Right cardiac atrium (tissue), 5 donors: ENCODE measurements at regions not wholly inside any gene's neighbourhood (a gene's known extent, or its start where the extent isn't known, plus 50 kb on each side); places are given as distances from the start of the nearest gene placed in this dataset.

Source experiments
- ATAC-seq, 2 donors: fragments of 200-7000 bp; cut with Tn5 transposase; one replicate each; pipeline versions ENCODE4 v1.8.0 to v1.9.1; 2020; ENCODE audit warnings: moderate library complexity in 2 of 2, mild to moderate bottlenecking in 1 of 2
- DNase-seq, 3 donors: peaks; one replicate each; pipeline ENCODE4 v3.0.0-alpha.2; 2020
- H3K27ac ChIP-seq: one replicate; pipeline ENCODE4 v1.5.1; 2013; ENCODE audit warnings: mild to moderate bottlenecking, low read length, control low read depth, moderate library complexity
- H3K27me3 ChIP-seq: one replicate; pipeline ENCODE4 v1.6.1; 2013; ENCODE audit not compliant: control insufficient read depth, insufficient read depth
- H3K4me1 ChIP-seq: one replicate; pipeline ENCODE4 v1.6.1; 2013; ENCODE audit warnings: low read length; ENCODE audit not compliant: control insufficient read depth, insufficient read depth
- H3K4me3 ChIP-seq: one replicate; pipeline ENCODE4 v1.5.1; 2013; ENCODE audit warnings: low read length, control low read depth
- H3K9me3 ChIP-seq: one replicate; pipeline ENCODE4 v1.6.1; 2013; ENCODE audit warnings: low read length; ENCODE audit not compliant: control insufficient read depth
- WGBS: extraction: QIAGEN DNeasy Blood & Tissue Kit; methylation state at CpG from one replicate; pipeline ENCODE4 v1.1.7; 2013; 5-methylcytosine and 5-hydroxymethylcytosine counted together
- intact Hi-C, 4 donors: fragments of 100-400 bp; cut with DNase I; formaldehyde crosslinking; loops; one replicate each; pipeline versions ENCODE4 v1.11.0 to v1.14.0; 2022 to 2023
- donor health status: healthy with polysubstance abuse.
- donor health status: DM: no; HTN: yes; CAD: no.
- donor health status: DM: no; HTN: no; CAD: no.
- donor health status: DM: no; HTN: yes; CAD: no; lungs with severe emphysema.
- donor health status: DM: yes; HTN: yes; CAD: no.

- ATAC-seq (no peak), DNase-seq (no peak)
- Histone ChIP-seq H3K4me1 (peaks cover 5% of the 10 kb centered on the region), H3K27ac (no peak overlapping the region), H3K4me3 (no peak overlapping the region), H3K9me3 (no peaks in the 10 kb centered on the region), H3K27me3 (no peaks in the 10 kb centered on the region)
- WGBS: 90% methylated on average over 6 of the region's 6 CpGs
- intact Hi-C loops: no loop called here
Measured at GRCh38 chr3:72015463-72015862, 230.5 kb upstream of the PROK2 start.

- intact Hi-C loops: no loop called here
- no peak overlapping the region for H3K4me3 ChIP-seq
- WGBS: 80% methylated on average over 5 of the region's 5 CpGs
- no peak for DNase-seq
- ATAC-seq: no peak
- H3K27ac ChIP-seq: no peak overlapping the region
- H3K27me3 ChIP-seq: no peaks in the 10 kb centered on the region
- H3K9me3 ChIP-seq: no peaks in the 10 kb centered on the region
- H3K4me1 ChIP-seq: peaks cover 2% of the 10 kb centered on the region
Measured at GRCh38 chr3:72013084-72013483, 228.1 kb upstream of the PROK2 start.

GRCh38 chr3:72012363-72012762 lies 227.4 kb upstream of the PROK2 start:
- H3K9me3 ChIP-seq: no peaks in the 10 kb centered on the region
- H3K27ac ChIP-seq: no peak overlapping the region
- no peaks in the 10 kb centered on the region for H3K27me3 ChIP-seq
- DNase-seq (no peak), ATAC-seq (no peak)
- H3K4me1 ChIP-seq: no peaks in the 10 kb centered on the region
- no peak overlapping the region for H3K4me3 ChIP-seq
- WGBS: 92% methylated on average over 5 of the region's 5 CpGs
- intact Hi-C loops: no loop called here

GRCh38 chr3:72011485-72011884 lies 226.5 kb upstream of the PROK2 start:
- Histone ChIP-seq H3K27ac (no peak overlapping the region), H3K9me3 (no peaks in the 10 kb centered on the region), H3K4me1 (no peaks in the 10 kb centered on the region), H3K4me3 (no peak overlapping the region), H3K27me3 (no peaks in the 10 kb centered on the region)
- 79% methylated on average over 4 of the region's 4 CpGs for WGBS
- no peak for DNase-seq
- ATAC-seq: no peak
- intact Hi-C loops: no loop called here

GRCh38 chr3:72009851-72010443 lies 225.0 kb upstream of the PROK2 start:
- ATAC-seq (peak; percentile 54 to 60), DNase-seq (no peak)
- Histone ChIP-seq H3K27ac (no peak overlapping the region), H3K4me1 (no peaks in the 10 kb centered on the region), H3K9me3 (no peaks in the 10 kb centered on the region), H3K4me3 (no peak overlapping the region), H3K27me3 (no peaks in the 10 kb centered on the region)
- WGBS: 58% methylated on average over 8 of the region's 8 CpGs
- intact Hi-C loops: no loop called here

- H3K4me1 ChIP-seq: no peaks in the 10 kb centered on the region
- no peaks in the 10 kb centered on the region for H3K9me3 ChIP-seq
- ATAC-seq: peak in 1 of 2 donors; percentile 45
- no peak overlapping the region for H3K27ac ChIP-seq
- DNase-seq: no peak
- WGBS: 82% methylated on average over 5 of the region's 5 CpGs
- no peak overlapping the region for H3K4me3 ChIP-seq
- intact Hi-C loops: no loop called here
- no peaks in the 10 kb centered on the region for H3K27me3 ChIP-seq
Measured at GRCh38 chr3:72008226-72008996, 223.5 kb upstream of the PROK2 start.

- ATAC-seq: no peak
- H3K4me1 ChIP-seq: no peaks in the 10 kb centered on the region
- H3K27me3 ChIP-seq: no peaks in the 10 kb centered on the region
- intact Hi-C loops: no loop called here
- no peak overlapping the region for H3K4me3 ChIP-seq
- no peak for DNase-seq
- H3K27ac ChIP-seq: no peak overlapping the region
- no peaks in the 10 kb centered on the region for H3K9me3 ChIP-seq
- WGBS: 93% methylated on average over 12 of the region's 12 CpGs
Measured at GRCh38 chr3:72006631-72007556, 221.9 kb upstream of the PROK2 start.

GRCh38 chr3:72004749-72005292 lies 219.9 kb upstream of the PROK2 start:
- 85% methylated on average over 5 of the region's 5 CpGs for WGBS
- intact Hi-C loops: no loop called here
- ATAC-seq (no peak), DNase-seq (no peak)
- Histone ChIP-seq H3K4me1 (no peaks in the 10 kb centered on the region), H3K27me3 (no peaks in the 10 kb centered on the region), H3K9me3 (no peaks in the 10 kb centered on the region), H3K27ac (no peak overlapping the region), H3K4me3 (no peak overlapping the region)

GRCh38 chr3:72003936-72004335 lies 219.0 kb upstream of the PROK2 start:
- ATAC-seq (no peak), DNase-seq (no peak)
- H3K4me3 ChIP-seq: no peak overlapping the region
- WGBS: 69% methylated on average over 2 of the region's 2 CpGs
- H3K27me3 ChIP-seq: no peaks in the 10 kb centered on the region
- H3K4me1 ChIP-seq: no peaks in the 10 kb centered on the region
- H3K27ac ChIP-seq: no peak overlapping the region
- no peaks in the 10 kb centered on the region for H3K9me3 ChIP-seq
- intact Hi-C loops: no loop called here

GRCh38 chr3:72001758-72002157 lies 216.8 kb upstream of the PROK2 start:
- DNase-seq: no peak
- Histone ChIP-seq H3K27ac (no peak overlapping the region), H3K27me3 (no peaks in the 10 kb centered on the region), H3K4me3 (no peak overlapping the region), H3K9me3 (no peaks in the 10 kb centered on the region), H3K4me1 (no peaks in the 10 kb centered on the region)
- intact Hi-C loops: no loop called here
- 62% methylated on average over 3 of the region's 3 CpGs for WGBS
- ATAC-seq: no peak
